H1 (cell line): ENCODE measurements at regions not wholly inside any gene's neighbourhood (a gene's known extent, or its start where the extent isn't known, plus 50 kb on each side); places are given as distances from the start of the nearest gene placed in this dataset.

Source experiments
- CTCF ChIA-PET: fragments of 300-600 bp; sonication (Branson Sonifier 250); formaldehyde crosslinking; loops from one replicate; lab custom pipeline; 2021; ENCODE audit not compliant: partially characterized antibody; lab: Charles Lee
- POLR2A ChIA-PET: fragments of 300-600 bp; sonication (Branson Sonifier 250); formaldehyde crosslinking; loops from one replicate; lab custom pipeline; 2021; ENCODE audit warnings: inconsistent platforms; ENCODE audit not compliant: partially characterized antibody; lab: Charles Lee
- DNase-seq, 2 experiments: peaks; one replicate each; pipeline versions ENCODE4 v3.0.0 to v3.0.0-alpha.2; 2010 to 2022; ENCODE audit warnings: low spot score in 2 of 2, low read depth in 1 of 2, mixed read lengths in 1 of 2
- FAIRE-seq: peaks from 2 replicates; lab custom pipeline; 2011; peaks lifted over from hg19 to GRCh38; lab: Jason Lieb, UNC
- H2AFZ ChIP-seq: 2 replicates; pipeline ENCODE4 v1.8.1; 2012; ENCODE audit warnings: low read length, inconsistent platforms
- H2AK5ac ChIP-seq: 2 replicates; pipeline ENCODE4 v1.6.1; 2013; ENCODE audit warnings: low read depth, low read length
- H2BK120ac ChIP-seq: replicated peaks from 2 replicates; pipeline ENCODE3; 2013; ENCODE audit warnings: low read depth, low read length, inconsistent platforms
- H2BK12ac ChIP-seq: 2 replicates; pipeline ENCODE4 v1.6.1; 2013; ENCODE audit warnings: low read depth, low read length
- H2BK15ac ChIP-seq: 2 replicates; pipeline ENCODE4 v1.6.1; 2013; ENCODE audit warnings: low read length
- H2BK20ac ChIP-seq: 2 replicates; pipeline ENCODE4 v1.6.1; 2013; ENCODE audit warnings: low read length
- H2BK5ac ChIP-seq: 2 replicates; pipeline ENCODE4 v1.6.1; 2013; ENCODE audit warnings: low read depth, low read length
- H3K14ac ChIP-seq: 2 replicates; pipeline ENCODE4 v1.6.1; 2013; ENCODE audit warnings: inconsistent platforms; ENCODE audit not compliant: insufficient read length
- H3K18ac ChIP-seq: 2 replicates; pipeline ENCODE4 v1.6.1; 2013; ENCODE audit warnings: low read length; ENCODE audit errors: extremely low read depth
- H3K23ac ChIP-seq: 2 replicates; pipeline ENCODE4 v1.6.1; 2013; ENCODE audit warnings: inconsistent platforms; ENCODE audit not compliant: insufficient read length
- H3K23me2 ChIP-seq: 2 replicates; pipeline ENCODE4 v1.6.1; 2013; ENCODE audit warnings: low read depth, low read length
- H3K27ac ChIP-seq: 2 replicates; pipeline ENCODE4 v1.6.1; 2011; ENCODE audit warnings: low read depth, low read length, inconsistent platforms
- H3K27me3 ChIP-seq, 4 experiments: replicated peaks in 1 of 4; 1 replicate in 1 of 4; 2 replicates in 3 of 4; pipeline versions ENCODE4 v1.6.1 to v1.8.1; 2011 to 2013; ENCODE audit warnings: low read length in 3 of 4, mild to moderate bottlenecking in 3 of 4, inconsistent platforms in 2 of 4, mixed read lengths in 2 of 4, moderate library complexity in 1 of 4; ENCODE audit not compliant: control insufficient read depth in 3 of 4, insufficient read depth in 3 of 4; ENCODE audit errors: extremely low read depth in 1 of 4
- H3K36me3 ChIP-seq, 4 experiments: 2 replicates each; pipeline versions ENCODE4 v1.6.1 to v1.8.1; 2011 to 2013; ENCODE audit warnings: mild to moderate bottlenecking in 4 of 4, low read length in 3 of 4, moderate library complexity in 2 of 4, control low read depth in 1 of 4, inconsistent platforms in 1 of 4; ENCODE audit not compliant: insufficient read depth in 4 of 4, control insufficient read depth in 2 of 4
- H3K4ac ChIP-seq: replicated peaks from 2 replicates; pipeline ENCODE3; 2013; ENCODE audit warnings: low read length, low read depth, mixed read lengths, inconsistent platforms; ENCODE audit not compliant: insufficient read length
- H3K4me1 ChIP-seq, 4 experiments: replicated peaks in 1 of 4; 1 replicate in 1 of 4; 2 replicates in 3 of 4; pipeline versions ENCODE4 v1.6.1 to v1.8.1; 2011 to 2013; ENCODE audit warnings: low read length in 3 of 4, inconsistent platforms in 2 of 4, mixed read lengths in 1 of 4; ENCODE audit not compliant: insufficient read depth in 4 of 4, control insufficient read depth in 3 of 4
- H3K4me2 ChIP-seq, 2 experiments: 2 replicates each; pipeline versions ENCODE4 v1.6.1 to v1.8.1; 2011 to 2013; ENCODE audit warnings: low read depth in 2 of 2, low read length in 2 of 2, control low read depth in 1 of 2, inconsistent platforms in 1 of 2, mild to moderate bottlenecking in 1 of 2; ENCODE audit not compliant: insufficient read depth in 1 of 2
- H3K4me3 ChIP-seq, 4 experiments: fragments of 200-600, 300-600 bp in 1 of 4; sonication (generic), shearing (Covaris generic), sonication (Bioruptor Twin) in 1 of 4; 2 replicates each; pipeline versions ENCODE4 v1.5.1 to v1.8.1; 2011 to 2016; ENCODE audit warnings: low read length in 4 of 4, low read depth in 3 of 4, control low read depth in 2 of 4, inconsistent platforms in 2 of 4, mild to moderate bottlenecking in 2 of 4, mixed read lengths in 1 of 4, moderate library complexity in 1 of 4; ENCODE audit not compliant: insufficient read depth in 2 of 4; ENCODE audit errors: extremely low read depth in 1 of 4
- H3K56ac ChIP-seq: replicated peaks from 2 replicates; pipeline ENCODE3; 2013; ENCODE audit warnings: low read depth, mild to moderate bottlenecking, mixed read lengths, low read length, inconsistent platforms; ENCODE audit not compliant: insufficient read length
- H3K79me1 ChIP-seq: 2 replicates; pipeline ENCODE4 v1.6.1; 2013; ENCODE audit warnings: low read depth, low read length, control low read depth
- H3K79me2 ChIP-seq, 2 experiments: 2 replicates each; pipeline versions ENCODE4 v1.6.1 to v1.8.1; 2012 to 2013; ENCODE audit warnings: low read length in 2 of 2, mild to moderate bottlenecking in 2 of 2, inconsistent platforms in 1 of 2; ENCODE audit not compliant: insufficient read depth in 2 of 2, control insufficient read depth in 1 of 2
- H3K9ac ChIP-seq, 4 experiments: replicated peaks in 1 of 4; 1 replicate in 1 of 4; 2 replicates in 3 of 4; pipeline versions ENCODE4 v1.6.1 to v1.8.1; 2011 to 2013; ENCODE audit warnings: low read depth in 3 of 4, low read length in 3 of 4, control low read depth in 2 of 4, mild to moderate bottlenecking in 2 of 4, moderate library complexity in 2 of 4, inconsistent platforms in 1 of 4; ENCODE audit errors: extremely low read depth in 1 of 4
- H3K9me3 ChIP-seq, 2 experiments: 2 replicates each; pipeline versions ENCODE4 v1.6.1 to v1.8.1; 2012 to 2013; ENCODE audit warnings: mild to moderate bottlenecking in 2 of 2, moderate library complexity in 2 of 2, control low read depth in 1 of 2, inconsistent platforms in 1 of 2, low read depth in 1 of 2, low read length in 1 of 2, mixed read lengths in 1 of 2; ENCODE audit not compliant: insufficient read depth in 2 of 2
- H4K20me1 ChIP-seq, 2 experiments: replicated peaks in 1 of 2; 2 replicates each; pipeline versions ENCODE3 to v1.8.1; 2011 to 2013; ENCODE audit warnings: inconsistent platforms in 2 of 2, low read length in 2 of 2, mild to moderate bottlenecking in 1 of 2; ENCODE audit not compliant: insufficient read depth in 2 of 2, control insufficient read depth in 1 of 2
- H4K5ac ChIP-seq: 2 replicates; pipeline ENCODE4 v1.6.1; 2013; ENCODE audit warnings: low read length, low read depth, mixed read lengths, inconsistent platforms; ENCODE audit not compliant: insufficient read length
- H4K8ac ChIP-seq: 2 replicates; pipeline ENCODE4 v1.8.0; 2013; ENCODE audit warnings: mild to moderate bottlenecking, moderate library complexity, low read length, inconsistent platforms; ENCODE audit not compliant: insufficient read depth; ENCODE audit errors: extremely low read depth
- H4K91ac ChIP-seq: replicated peaks from 2 replicates; pipeline ENCODE3; 2013; ENCODE audit warnings: low read length, mixed read lengths, inconsistent platforms; ENCODE audit not compliant: insufficient read length
- CBX5 ChIP-seq: fragments of 300-800, 300-1000 bp; sonication (generic); IDR thresholded peaks from 2 replicates; pipeline ENCODE4 v1.7.1; 2016; ENCODE audit warnings: antibody characterized with exemption, low read length, low read depth
- CBX8 ChIP-seq: fragments of 300-800, 300-1000 bp; sonication (generic); IDR thresholded peaks from 2 replicates; pipeline ENCODE4 v1.7.1; 2016; ENCODE audit warnings: low read depth, low read length, borderline replicate concordance
- FOSL1 ChIP-seq: IDR thresholded peaks from 2 replicates; pipeline ENCODE4 v1.6.1; 2011; ENCODE audit warnings: mild to moderate bottlenecking, low read depth, low read length, moderate library complexity; ENCODE audit not compliant: insufficient read depth
- MAFK ChIP-seq: IDR thresholded peaks from 2 replicates; pipeline ENCODE4 v1.6.1; 2012; ENCODE audit warnings: low read depth, mild to moderate bottlenecking, improper control_type of control experiment, low read length
- NANOG ChIP-seq: IDR thresholded peaks from 2 replicates; pipeline ENCODE4 v1.6.1; 2011; ENCODE audit warnings: low read length, low read depth, mild to moderate bottlenecking, inconsistent platforms; ENCODE audit not compliant: insufficient read depth, poor library complexity, severe bottlenecking
- POLR2A ChIP-seq, 2 experiments: IDR thresholded peaks; 1 replicate in 1 of 2; 2 replicates in 1 of 2; pipeline ENCODE4 v1.6.1; 2011; ENCODE audit warnings: low read depth in 2 of 2, low read length in 2 of 2, mild to moderate bottlenecking in 2 of 2; ENCODE audit errors: control extremely low read depth in 1 of 2
- RAD21 ChIP-seq, 2 experiments: IDR thresholded peaks in 1 of 2; conservative IDR thresholded peaks in 1 of 2; 2 replicates each; pipeline ENCODE4 v1.6.1; 2011; ENCODE audit warnings: low read depth in 2 of 2, low read length in 2 of 2, improper control_type of control experiment in 1 of 2, inconsistent platforms in 1 of 2, mild to moderate bottlenecking in 1 of 2, moderate library complexity in 1 of 2
- RNF2 ChIP-seq: fragments of 200-900, 300-1000 bp; sonication (generic); IDR thresholded peaks from 2 replicates; pipeline ENCODE4 v1.7.1; 2016; ENCODE audit warnings: borderline replicate concordance, low read depth, mild to moderate bottlenecking, antibody characterized with exemption, low read length; ENCODE audit not compliant: poor library complexity, severe bottlenecking; ENCODE audit errors: missing control alignments
- RXRA ChIP-seq: IDR thresholded peaks from 2 replicates; pipeline ENCODE4 v1.6.1; 2011; ENCODE audit warnings: low read depth, mild to moderate bottlenecking, low read length, moderate library complexity; ENCODE audit not compliant: insufficient read depth
- SAP30 ChIP-seq: fragments of 300-600 bp; sonication (generic); IDR thresholded peaks from 2 replicates; pipeline ENCODE4 v1.7.1; 2012; ENCODE audit warnings: low read length, moderate library complexity, mild to moderate bottlenecking, inconsistent platforms; ENCODE audit not compliant: insufficient read depth, insufficient replicate concordance
- WGBS, 2 experiments: shearing (Covaris generic) in 1 of 2; methylation state at CpG; one replicate each; pipeline versions ENCODE4 v1.1.6 to v1.1.7; 2013 to 2015; ENCODE audit warnings: low lambda C conversion rate in 2 of 2, mixed read lengths in 2 of 2, inconsistent platforms in 1 of 2, low coverage in 1 of 2, missing lambda C conversion rate in 1 of 2; ENCODE audit not compliant: insufficient replicate concordance in 2 of 2, insufficient coverage in 1 of 2, insufficient read length in 1 of 2; ENCODE audit errors: extremely low coverage in 1 of 2, missing lambda C conversion rate in 1 of 2; 5-methylcytosine and 5-hydroxymethylcytosine counted together

DNA sequence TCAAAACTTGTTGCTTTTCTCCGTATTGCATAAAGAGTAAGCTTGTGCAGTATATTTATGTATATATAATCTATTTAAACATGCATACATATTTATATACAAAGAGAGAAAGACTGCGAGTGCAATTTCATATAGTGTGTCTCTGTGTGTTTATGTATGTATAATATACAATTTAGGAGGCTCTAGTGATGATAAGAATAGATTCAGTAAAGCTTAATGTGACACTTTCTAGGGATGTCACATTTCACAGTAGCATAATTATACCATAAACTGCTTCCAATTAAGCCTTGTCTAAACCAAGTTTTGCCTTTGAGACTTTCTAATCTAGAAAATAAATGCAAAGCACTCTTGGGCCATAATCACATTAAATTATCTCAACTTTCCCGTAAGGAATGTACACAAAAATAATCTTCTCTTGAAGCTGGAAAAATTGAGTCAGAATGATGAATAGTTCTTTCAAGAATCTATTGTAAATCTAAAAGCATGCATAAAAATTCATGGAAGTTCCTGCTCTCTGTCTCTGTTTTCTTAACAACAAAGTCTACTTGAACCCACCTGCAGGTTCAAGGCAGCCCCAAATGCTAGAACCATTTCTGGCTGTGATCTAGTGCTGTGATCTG lies 114.1 kb upstream of the NPY2R start:
- Histone ChIP-seq H4K20me1 (no peaks in the 10 kb centered on the region), H4K91ac (no peak overlapping the region), H3K23me2 (no peaks in the 10 kb centered on the region), H3K56ac (no peak overlapping the region), H3K27me3 (no peaks in the 10 kb centered on the region), H2BK5ac (no peak overlapping the region), H2BK20ac (no peak overlapping the region), H4K5ac (no peak overlapping the region), H2BK120ac (no peak overlapping the region), H3K4me3 (no peak overlapping the region), H3K27ac (no peak overlapping the region), H3K4me2 (no peak overlapping the region), H3K79me2 (no peaks in the 10 kb centered on the region), H2BK15ac (no peak overlapping the region), H2AK5ac (no peak overlapping the region), H2AFZ (no peak overlapping the region), H3K9me3 (no peaks in the 10 kb centered on the region), H3K36me3 (no peaks in the 10 kb centered on the region), H4K8ac (no peak overlapping the region), H3K4ac (no peak overlapping the region), H3K18ac (no peak overlapping the region), H2BK12ac (no peak overlapping the region), H3K23ac (no peak overlapping the region), H3K9ac (no peak overlapping the region), H3K14ac (no peak overlapping the region), H3K4me1 (no peaks in the 10 kb centered on the region), H3K79me1 (no peaks in the 10 kb centered on the region)
- FAIRE-seq (no peak), DNase-seq (no peak)
- POLR2A ChIA-PET: no interaction called here
- CTCF ChIA-PET: no interaction called here
- 96% methylated on average over 3 of the region's 3 CpGs; no CpG with 5 or more reads in 1 of the 2 experiments for WGBS, 2 experiments
- TF ChIP-seq RAD21 (IDR thresholded peaks at IDR 0.05 in 1 of 2, conservative IDR thresholded peaks at IDR 0.05 in 1 of 2; ENCODE audit: low read depth in 2 of 2, low read length in 2 of 2): no peak
- TF ChIP-seq NANOG: no peak
- no peak for TF ChIP-seq RNF2
- no peak for TF ChIP-seq FOSL1
- TF ChIP-seq CBX8: no peak
- TF ChIP-seq MAFK: no peak
- TF ChIP-seq RXRA: no peak
- TF ChIP-seq POLR2A (IDR thresholded peaks at IDR 0.05; ENCODE audit: control extremely low read depth in 1 of 2, low read depth in 2 of 2, low read length in 2 of 2): no peak
- no peak for TF ChIP-seq CBX5
- TF ChIP-seq SAP30: no peak
